IMR-90 (cell line): ENCODE measurements at regions not wholly inside any gene's neighbourhood (a gene's known extent, or its start where the extent isn't known, plus 50 kb on each side); places are given as distances from the start of the nearest gene placed in this dataset.
A peak's percentile ranks its signal among the peaks of the same experiment; 100 is the strongest.

Experiments used
- ATAC-seq: fragments of 200-7000 bp; cut with Tn5 transposase; 2 replicates; pipeline ENCODE4 v1.9.1; 2020; ENCODE audit warnings: low read depth, mild to moderate bottlenecking, moderate library complexity
- BruUV-seq: library from RNA; stranded (reverse); fragments of 400-500 nt; replicated peaks from 2 replicates; lab custom pipeline; 2021; lab: Mats Ljungman, UMichigan
- CTCF ChIA-PET: fragments of 300-600 bp; formaldehyde crosslinking; extraction: SDS; loops from one replicate; lab custom pipeline; 2021; ENCODE audit warnings: antibody characterized with exemption; lab: Yijun Ruan, JAX
- POLR2A ChIA-PET: fragments of 300-600 bp; sonication (Branson Sonifier 250); formaldehyde crosslinking; loops from one replicate; lab custom pipeline; 2022; ENCODE audit warnings: antibody characterized with exemption; ENCODE audit not compliant: unreplicated experiment; lab: Charles Lee
- DNase-seq: peaks from one replicate; pipeline ENCODE4 v3.0.0; 2013
- H2AFZ ChIP-seq: replicated peaks from 2 replicates; pipeline ENCODE3; 2013; ENCODE audit warnings: low read length, mild to moderate bottlenecking; ENCODE audit not compliant: poor library complexity
- H2AK5ac ChIP-seq: 2 replicates; pipeline ENCODE4 v1.6.1; 2013; ENCODE audit warnings: low read depth, low read length, inconsistent platforms
- H2AK9ac ChIP-seq: replicated peaks from 2 replicates; pipeline ENCODE3; 2013; ENCODE audit warnings: mild to moderate bottlenecking, low read depth, low read length, moderate library complexity; ENCODE audit not compliant: poor library complexity
- H2BK120ac ChIP-seq: 2 replicates; pipeline ENCODE4 v1.6.1; 2013; ENCODE audit warnings: low read depth, low read length, inconsistent platforms
- H2BK15ac ChIP-seq: 3 replicates; pipeline ENCODE4 v1.6.1; 2013; ENCODE audit warnings: low read depth, low read length, inconsistent platforms
- H2BK20ac ChIP-seq: 2 replicates; pipeline ENCODE4 v1.6.1; 2013; ENCODE audit warnings: low read depth, mild to moderate bottlenecking, inconsistent platforms, low read length, moderate library complexity
- H2BK5ac ChIP-seq: 2 replicates; pipeline ENCODE4 v1.6.1; 2013; ENCODE audit warnings: mild to moderate bottlenecking, low read depth, low read length, inconsistent platforms; ENCODE audit not compliant: poor library complexity, severe bottlenecking
- H3K14ac ChIP-seq: replicated peaks from 2 replicates; pipeline ENCODE4 v1.6.1; 2013; ENCODE audit warnings: low read depth, low read length, inconsistent platforms
- H3K18ac ChIP-seq: 2 replicates; pipeline ENCODE4 v1.6.1; 2013; ENCODE audit warnings: low read depth, low read length, control low read depth
- H3K23ac ChIP-seq: 2 replicates; pipeline ENCODE4 v1.6.1; 2013; ENCODE audit warnings: low read depth, low read length, inconsistent platforms
- H3K27ac ChIP-seq: 2 replicates; pipeline ENCODE4 v1.5.1; 2013; ENCODE audit warnings: mild to moderate bottlenecking, control low read depth, low read length; ENCODE audit not compliant: insufficient read depth
- H3K27me3 ChIP-seq: 2 replicates; pipeline ENCODE4 v1.6.1; 2013; ENCODE audit warnings: low read length; ENCODE audit not compliant: control insufficient read depth, insufficient read depth
- H3K36me3 ChIP-seq: 2 replicates; pipeline ENCODE4 v1.6.1; 2013; ENCODE audit warnings: low read length, mixed read lengths; ENCODE audit not compliant: control insufficient read depth, insufficient read depth
- H3K4ac ChIP-seq: 2 replicates; pipeline ENCODE4 v1.6.1; 2013; ENCODE audit warnings: low read depth, low read length, inconsistent platforms
- H3K4me1 ChIP-seq: 2 replicates; pipeline ENCODE4 v1.6.1; 2013; ENCODE audit warnings: low read length, mixed read lengths; ENCODE audit not compliant: control insufficient read depth, insufficient read depth
- H3K4me2 ChIP-seq: 2 replicates; pipeline ENCODE4 v1.6.1; 2013; ENCODE audit warnings: low read depth, mild to moderate bottlenecking, control low read depth, low read length, moderate library complexity
- H3K4me3 ChIP-seq: 2 replicates; pipeline ENCODE4 v1.5.1; 2013; ENCODE audit warnings: low read depth, mild to moderate bottlenecking, control low read depth, low read length, moderate library complexity; ENCODE audit not compliant: insufficient read depth
- H3K56ac ChIP-seq: 2 replicates; pipeline ENCODE4 v1.6.1; 2013; ENCODE audit warnings: low read length, inconsistent platforms; ENCODE audit not compliant: insufficient read depth; ENCODE audit errors: extremely low read depth
- H3K79me1 ChIP-seq, 2 experiments: 2 replicates each; pipeline ENCODE4 v1.6.1; 2013; ENCODE audit warnings: low read length in 2 of 2, inconsistent platforms in 1 of 2, low read depth in 1 of 2
- H3K9ac ChIP-seq: 2 replicates; pipeline ENCODE4 v1.6.1; 2013; ENCODE audit warnings: low read depth, low read length, control low read depth
- H3K9me1 ChIP-seq: 2 replicates; pipeline ENCODE4 v1.6.1; 2013; ENCODE audit warnings: low read length, inconsistent platforms; ENCODE audit not compliant: insufficient read depth
- H3K9me3 ChIP-seq: 2 replicates; pipeline ENCODE4 v1.6.1; 2013; ENCODE audit warnings: low read length; ENCODE audit not compliant: control insufficient read depth, insufficient read depth
- H4K20me1 ChIP-seq: 2 replicates; pipeline ENCODE4 v1.6.1; 2013; ENCODE audit warnings: low read length, inconsistent platforms; ENCODE audit not compliant: insufficient read depth
- H4K5ac ChIP-seq: 2 replicates; pipeline ENCODE4 v1.6.1; 2013; ENCODE audit warnings: mild to moderate bottlenecking, low read depth, low read length, control low read depth
- H4K8ac ChIP-seq, 2 experiments: 2 replicates each; pipeline ENCODE4 v1.6.1; 2013; ENCODE audit warnings: low read depth in 2 of 2, low read length in 2 of 2, control low read depth in 1 of 2, inconsistent platforms in 1 of 2
- H4K91ac ChIP-seq: 2 replicates; pipeline ENCODE4 v1.6.1; 2013; ENCODE audit warnings: low read depth, low read length, inconsistent platforms; ENCODE audit not compliant: insufficient read depth
- CEBPB ChIP-seq: IDR thresholded peaks from 2 replicates; pipeline ENCODE4 v1.6.1; 2012; ENCODE audit warnings: low read depth, low read length, improper control_type of control experiment
- CTCF ChIP-seq: conservative IDR thresholded peaks from 2 replicates; pipeline ENCODE4 v1.5.1; 2012; ENCODE audit warnings: mild to moderate bottlenecking, low read depth, low read length, improper control_type of control experiment
- WGBS, 2 experiments: methylation state at CpG; one replicate each; pipeline versions ENCODE4 v1.1.5 to v1.1.7; 2013; ENCODE audit warnings: missing lambda C conversion rate in 2 of 2; ENCODE audit not compliant: insufficient read length in 1 of 2; ENCODE audit errors: extremely low coverage in 2 of 2; 5-methylcytosine and 5-hydroxymethylcytosine counted together
- dilution Hi-C: fragments of 300-500 bp; cut with HindIII; formaldehyde crosslinking; loops from one replicate; pipeline ENCODE4 v1.14.3; 2018; ENCODE audit warnings: low sequenced_read_pairs; ENCODE audit not compliant: unreplicated experiment
- in situ Hi-C: fragments of 300-500 bp; cut with MboI; formaldehyde crosslinking; loops from 3 replicates; pipeline ENCODE4 v1.14.3; 2019; ENCODE audit warnings: low sequenced_read_pairs, inconsistent platforms, mixed read lengths
- intact Hi-C: fragments of 100-400 bp; cut with micrococcal nuclease; formaldehyde crosslinking; loops from 2 replicates; pipeline ENCODE4 v1.10.0; 2022

- H3K79me1 ChIP-seq = no peaks in the 10 kb centered on the region
- H2AK9ac ChIP-seq = no peak overlapping the region
- CTCF ChIA-PET = no interaction called here
- no peak overlapping the region for H4K5ac ChIP-seq
- H3K18ac ChIP-seq = no peak overlapping the region
- no peak overlapping the region for H3K27ac ChIP-seq
- no peaks in the 10 kb centered on the region for H4K20me1 ChIP-seq
- no peaks in the 10 kb centered on the region for H3K9me3 ChIP-seq
- no peak overlapping the region for H3K14ac ChIP-seq
- no peak overlapping the region for H3K4me2 ChIP-seq
- H4K8ac ChIP-seq = no peak overlapping the region
- no peak overlapping the region for H2BK5ac ChIP-seq
- no peak overlapping the region for H2BK15ac ChIP-seq
- H2BK120ac ChIP-seq = no peak overlapping the region
- TF ChIP-seq CEBPB = peak; percentile 61
- TF ChIP-seq CTCF = no peak
- H2AK5ac ChIP-seq = no peak overlapping the region
- no peak for ATAC-seq
- H3K4me3 ChIP-seq = no peak overlapping the region
- no peak overlapping the region for H3K4ac ChIP-seq
- H3K36me3 ChIP-seq = no peaks in the 10 kb centered on the region
- no peaks in the 10 kb centered on the region for H3K9me1 ChIP-seq
- no peak overlapping the region for H3K23ac ChIP-seq
- BruUV-seq = no TSS peak
- no peaks in the 10 kb centered on the region for H3K4me1 ChIP-seq
- POLR2A ChIA-PET = no interaction called here
- intact Hi-C loops = no loop called here
- no peak overlapping the region for H2BK20ac ChIP-seq
- dilution Hi-C loops = no loop called here
- in situ Hi-C loops = no loop called here
- H4K91ac ChIP-seq = no peak overlapping the region
- H3K9ac ChIP-seq = no peak overlapping the region
- DNase-seq = no peak
- no peaks in the 10 kb centered on the region; the same call in 1 of the 2 replicates for H3K27me3 ChIP-seq
- H3K56ac ChIP-seq = no peak overlapping the region
- H2AFZ ChIP-seq = no peak overlapping the region
- 58% methylated on average over 3 of the region's 8 CpGs; no CpG with 5 or more reads in 1 of the 2 experiments for WGBS, 2 experiments
Observed at GRCh38 chr13:72648513-72649065, 78.8 kb downstream of the MZT1 start.
